GM18867 (cell line): ENCODE measurements at regions not wholly inside any gene's neighbourhood (a gene's known extent, or its start where the extent isn't known, plus 50 kb on each side); places are given as distances from the start of the nearest gene placed in this dataset.

Experiments
- ATAC-seq: cut with Tn5 transposase; IDR thresholded peaks from one replicate; pipeline ENCODE4 v1.9.1; 2021; ENCODE audit warnings: mild to moderate bottlenecking, moderate library complexity; ENCODE audit not compliant: unreplicated experiment

GRCh38 chr6:156725712-156726111 is 51.5 kb upstream of the ARID1B start:
- no peak for ATAC-seq

- ATAC-seq, result peak; percentile 47
Measured at GRCh38 chr6:156720691-156721685, 56.2 kb upstream of the ARID1B start.

GRCh38 chr6:156719720-156720563 is 57.2 kb upstream of the ARID1B start:
- peak; percentile 85 for ATAC-seq

- ATAC-seq, result no peak
Measured at GRCh38 chr6:156719395-156719719, 57.8 kb upstream of the ARID1B start.

- no peak for ATAC-seq
Measured at GRCh38 chr6:156718647-156719394, 58.4 kb upstream of the ARID1B start.

- ATAC-seq, result no peak
Measured at GRCh38 chr6:156717542-156717941, 59.6 kb upstream of the ARID1B start.

- no peak for ATAC-seq
Measured at GRCh38 chr6:156715839-156716238, 61.3 kb upstream of the ARID1B start.

- no peak for ATAC-seq
Measured at GRCh38 chr6:156713548-156713947, 63.6 kb upstream of the ARID1B start.

- no peak for ATAC-seq
Measured at GRCh38 chr6:156710479-156710878, 66.7 kb upstream of the ARID1B start.

GRCh38 chr6:156707818-156708217 is 69.4 kb upstream of the ARID1B start:
- ATAC-seq, result no peak

- no peak for ATAC-seq
Measured at GRCh38 chr6:156703719-156704118, 73.5 kb upstream of the ARID1B start.

- ATAC-seq, result no peak
Measured at GRCh38 chr6:156701966-156702365, 75.2 kb upstream of the ARID1B start.

- no peak for ATAC-seq
Measured at GRCh38 chr6:156700440-156701057, 76.6 kb upstream of the ARID1B start.

- ATAC-seq, result no peak
Measured at GRCh38 chr6:156699935-156700334, 77.2 kb upstream of the ARID1B start.

- ATAC-seq, result peak; percentile 27
Measured at GRCh38 chr6:156699017-156699421, 78.2 kb upstream of the ARID1B start.

GRCh38 chr6:156698239-156699016 is 78.8 kb upstream of the ARID1B start:
- peak; percentile 87 for ATAC-seq

- peak; percentile 33 for ATAC-seq
Measured at GRCh38 chr6:156697225-156697830, 79.8 kb upstream of the ARID1B start.

GRCh38 chr6:156695742-156696141 is 81.4 kb upstream of the ARID1B start:
- no peak for ATAC-seq

- ATAC-seq, result no peak
Measured at GRCh38 chr6:156694679-156695078, 82.5 kb upstream of the ARID1B start.
